ENCODE measurements at regions not wholly inside any gene's neighbourhood (a gene's known extent, or its start where the extent isn't known, plus 50 kb on each side); places are given as distances from the start of the nearest gene placed in this dataset.

DNA sequence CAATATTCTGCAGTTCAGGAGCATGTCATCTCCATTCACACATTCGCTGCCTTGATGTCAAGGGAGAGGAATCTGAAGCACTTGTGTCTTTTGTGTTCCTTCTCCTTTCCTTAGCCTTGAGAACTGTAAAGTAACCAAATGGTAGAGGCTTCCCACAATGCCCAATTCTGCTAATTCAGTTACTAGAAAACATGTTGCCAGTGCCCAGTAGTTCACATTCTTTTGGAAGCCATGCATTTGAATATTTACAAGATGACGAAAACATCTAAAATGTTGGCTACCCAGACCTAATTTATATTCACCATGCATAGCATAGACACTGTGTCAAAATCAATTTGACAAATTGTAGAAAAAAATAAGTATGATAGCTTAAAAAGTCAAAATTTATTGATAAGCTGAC is 852.7 kb upstream of the PHF14 start:
- Histone ChIP-seq H3K9me3 (ENCODE audit: control insufficient read depth, low read length) (no peaks in the 10 kb centered on the region), H3K27ac (no peak overlapping the region), H3K4me1 (peaks cover 22% of the 10 kb centered on the region), H3K27me3 (ENCODE audit: control insufficient read depth, insufficient read depth, low read length) (no peaks in the 10 kb centered on the region), H3K9ac (no peak overlapping the region), H2AFZ (peak overlapping the region; percentile 59), H3K36me3 (ENCODE audit: control insufficient read depth, insufficient read depth, low read length) (no peaks in the 10 kb centered on the region), H3K79me2 (no peaks in the 10 kb centered on the region), H3K4me2 (ENCODE audit: low read length) (no peak overlapping the region), H3K4me3 (ENCODE audit: low read depth, low read length) (no peak overlapping the region)
- TF ChIP-seq, protein P1, sequence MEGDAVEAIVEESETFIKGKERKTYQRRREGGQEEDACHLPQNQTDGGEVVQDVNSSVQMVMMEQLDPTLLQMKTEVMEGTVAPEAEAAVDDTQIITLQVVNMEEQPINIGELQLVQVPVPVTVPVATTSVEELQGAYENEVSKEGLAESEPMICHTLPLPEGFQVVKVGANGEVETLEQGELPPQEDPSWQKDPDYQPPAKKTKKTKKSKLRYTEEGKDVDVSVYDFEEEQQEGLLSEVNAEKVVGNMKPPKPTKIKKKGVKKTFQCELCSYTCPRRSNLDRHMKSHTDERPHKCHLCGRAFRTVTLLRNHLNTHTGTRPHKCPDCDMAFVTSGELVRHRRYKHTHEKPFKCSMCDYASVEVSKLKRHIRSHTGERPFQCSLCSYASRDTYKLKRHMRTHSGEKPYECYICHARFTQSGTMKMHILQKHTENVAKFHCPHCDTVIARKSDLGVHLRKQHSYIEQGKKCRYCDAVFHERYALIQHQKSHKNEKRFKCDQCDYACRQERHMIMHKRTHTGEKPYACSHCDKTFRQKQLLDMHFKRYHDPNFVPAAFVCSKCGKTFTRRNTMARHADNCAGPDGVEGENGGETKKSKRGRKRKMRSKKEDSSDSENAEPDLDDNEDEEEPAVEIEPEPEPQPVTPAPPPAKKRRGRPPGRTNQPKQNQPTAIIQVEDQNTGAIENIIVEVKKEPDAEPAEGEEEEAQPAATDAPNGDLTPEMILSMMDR (IDR thresholded peaks at IDR 0.05), result no peak

DNA sequence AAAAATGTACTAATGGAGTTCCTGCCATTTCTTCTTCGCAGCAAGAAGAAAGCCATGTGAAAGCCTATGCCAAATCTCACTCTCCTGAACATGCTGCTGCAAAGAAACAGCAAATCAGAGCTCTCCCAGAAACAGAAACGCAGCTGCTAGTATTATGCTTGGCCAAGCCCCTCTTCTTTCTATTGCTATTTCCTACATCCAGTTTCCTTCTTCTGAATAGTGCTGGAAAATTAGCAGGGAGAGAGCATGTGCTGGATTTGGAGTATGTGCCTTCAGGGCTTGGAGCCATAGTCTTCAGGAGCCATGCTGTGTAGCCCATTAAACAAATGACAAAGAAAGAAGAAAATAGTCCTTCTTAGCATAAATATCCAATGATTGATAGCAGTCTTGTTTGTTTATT is 852.0 kb upstream of the PHF14 start:
- Histone ChIP-seq H3K9me3 (ENCODE audit: control insufficient read depth, low read length) (no peaks in the 10 kb centered on the region), H3K4me2 (ENCODE audit: low read length) (peak overlapping the region; percentile 65), H3K9ac (no peak overlapping the region), H3K79me2 (no peaks in the 10 kb centered on the region), H3K27ac (peak overlapping the region; percentile 71), H3K4me3 (ENCODE audit: low read depth, low read length) (peak overlapping the region; percentile 38), H3K4me1 (peaks cover 25% of the 10 kb centered on the region), H2AFZ (peak overlapping the region; percentile 59), H3K36me3 (ENCODE audit: control insufficient read depth, insufficient read depth, low read length) (no peaks in the 10 kb centered on the region), H3K27me3 (ENCODE audit: control insufficient read depth, insufficient read depth, low read length) (no peaks in the 10 kb centered on the region)
- TF ChIP-seq, protein P1 (IDR thresholded peaks at IDR 0.05), result no peak

DNA sequence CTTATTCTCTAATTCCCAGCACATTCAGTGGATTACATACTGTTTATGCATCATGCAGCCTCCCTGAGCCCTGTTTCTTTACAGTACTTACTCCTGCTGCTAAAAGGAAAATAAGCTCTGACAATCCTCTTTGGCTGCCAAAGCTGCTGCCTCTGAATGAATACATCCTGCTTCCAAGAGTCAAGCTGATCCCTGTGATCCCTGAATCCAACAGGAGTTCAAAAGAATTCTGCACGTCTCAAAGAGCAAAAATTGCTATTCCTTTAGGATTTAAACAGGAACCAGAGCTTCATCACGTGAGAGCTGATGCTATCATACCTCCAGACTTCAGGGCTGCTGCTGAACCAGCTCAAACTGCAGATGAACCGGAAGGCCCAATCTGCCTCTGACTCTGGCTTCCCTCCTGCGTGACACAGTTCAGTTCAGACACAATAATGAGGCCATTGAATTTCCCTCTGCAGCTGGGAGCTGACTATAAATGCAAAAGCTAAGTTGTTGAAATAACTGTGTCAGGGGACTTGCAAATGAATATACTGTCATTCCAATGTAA is 851.0 kb upstream of the PHF14 start:
- H3K27ac ChIP-seq, result peak overlapping the region; percentile 71
- H3K9me3 ChIP-seq (ENCODE audit: control insufficient read depth, low read length), result no peaks in the 10 kb centered on the region
- H3K36me3 ChIP-seq (ENCODE audit: control insufficient read depth, insufficient read depth, low read length), result no peaks in the 10 kb centered on the region
- H3K9ac ChIP-seq, result no peak overlapping the region
- peaks cover 25% of the 10 kb centered on the region for H3K4me1 ChIP-seq
- peak overlapping the region; percentile 59 for H2AFZ ChIP-seq
- TF ChIP-seq, protein P1 (IDR thresholded peaks at IDR 0.05), result no peak
- H3K4me3 ChIP-seq (ENCODE audit: low read depth, low read length), result peak overlapping the region; percentile 38
- no peaks in the 10 kb centered on the region for H3K79me2 ChIP-seq
- no peaks in the 10 kb centered on the region for H3K27me3 ChIP-seq (ENCODE audit: control insufficient read depth, insufficient read depth, low read length)
- H3K4me2 ChIP-seq (ENCODE audit: low read length), result peak overlapping the region; percentile 65

DNA sequence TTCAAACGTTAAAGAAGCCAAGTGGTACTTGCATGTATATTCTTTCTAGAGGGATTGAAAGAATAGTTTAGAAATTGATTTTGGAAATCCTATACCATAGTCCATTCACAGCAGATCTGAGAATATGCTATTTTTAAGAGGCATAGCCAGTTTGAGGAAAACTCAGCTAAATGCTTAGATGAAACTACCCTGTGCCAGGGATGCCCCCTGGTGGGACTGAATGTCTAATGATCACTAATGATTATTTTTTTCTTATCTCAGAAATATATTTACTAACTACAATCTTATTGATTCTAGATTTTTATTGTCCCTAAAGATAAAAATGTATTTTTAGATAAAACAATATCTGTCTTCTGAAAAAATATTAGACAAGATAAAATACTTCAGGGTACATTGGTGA is 844.9 kb upstream of the PHF14 start:
- TF ChIP-seq, protein P1 (IDR thresholded peaks at IDR 0.05), result peak; percentile 68
- Histone ChIP-seq H3K4me3 (ENCODE audit: low read depth, low read length) (no peak overlapping the region), H3K27me3 (ENCODE audit: control insufficient read depth, insufficient read depth, low read length) (no peaks in the 10 kb centered on the region), H3K4me2 (ENCODE audit: low read length) (no peak overlapping the region), H3K79me2 (no peaks in the 10 kb centered on the region), H3K4me1 (peaks cover 7% of the 10 kb centered on the region), H2AFZ (no peak overlapping the region), H3K9me3 (ENCODE audit: control insufficient read depth, low read length) (no peaks in the 10 kb centered on the region), H3K36me3 (ENCODE audit: control insufficient read depth, insufficient read depth, low read length) (no peaks in the 10 kb centered on the region), H3K9ac (no peak overlapping the region), H3K27ac (no peak overlapping the region)

Data from parathyroid adenoma (tissue), 2 donors.